ENCODE measurements at regions not wholly inside any gene's neighbourhood (a gene's known extent, or its start where the extent isn't known, plus 50 kb on each side); places are given as distances from the start of the nearest gene placed in this dataset.

GRCh38 chr22:48071305-48071704, 1308.9 kb downstream of the TBC1D22A start:
- H2AFZ ChIP-seq (ENCODE audit: low read length), result no peak overlapping the region
- no peak for DNase-seq
- no peaks in the 10 kb centered on the region for H3F3A ChIP-seq (ENCODE audit: insufficient read depth, low read length)
- no peaks in the 10 kb centered on the region for H3K9me3 ChIP-seq (replicated peaks; ENCODE audit: insufficient read depth, low read length)
- H3K4me2 ChIP-seq (ENCODE audit: low read depth, low read length), result no peak overlapping the region
- H3K27ac ChIP-seq (ENCODE audit: low read length), result no peak overlapping the region
- no peaks in the 10 kb centered on the region for H3K27me3 ChIP-seq (replicated peaks; ENCODE audit: insufficient read depth, low read length)
- no peaks in the 10 kb centered on the region for H3K79me2 ChIP-seq (ENCODE audit: low read length)
- no peaks in the 10 kb centered on the region for H3K36me3 ChIP-seq (replicated peaks; ENCODE audit: insufficient read depth, low read length)
- H3K4me3 ChIP-seq (ENCODE audit: low read length), result no peak overlapping the region
- H4K20me1 ChIP-seq (ENCODE audit: insufficient read depth, low read length), result no peaks in the 10 kb centered on the region
- no peak for TF ChIP-seq CTCF (IDR thresholded peaks at IDR 0.05; ENCODE audit: low read length)
- no peak for TF ChIP-seq EZH2 (optimal IDR thresholded peaks at IDR 0.05; ENCODE audit: low read depth, low read length)
- no peak for TF ChIP-seq EZH2phosphoT487 (IDR thresholded peaks at IDR 0.05; ENCODE audit: low read length)
- H3K4me1 ChIP-seq (ENCODE audit: low read length), result no peaks in the 10 kb centered on the region
- H3K9me2 ChIP-seq (replicated peaks; ENCODE audit: insufficient read depth, low read length), result no peaks in the 10 kb centered on the region
- H3K9ac ChIP-seq (ENCODE audit: low read length), result no peak overlapping the region

GRCh38 chr22:48070760-48071159, 1308.3 kb downstream of the TBC1D22A start:
- no peaks in the 10 kb centered on the region for H3K36me3 ChIP-seq (replicated peaks; ENCODE audit: insufficient read depth, low read length)
- H3F3A ChIP-seq (ENCODE audit: insufficient read depth, low read length), result no peaks in the 10 kb centered on the region
- no peak overlapping the region for H3K4me3 ChIP-seq (ENCODE audit: low read length)
- H3K9me2 ChIP-seq (replicated peaks; ENCODE audit: insufficient read depth, low read length), result no peaks in the 10 kb centered on the region
- TF ChIP-seq CTCF (IDR thresholded peaks at IDR 0.05; ENCODE audit: low read length), result no peak
- H3K4me1 ChIP-seq (ENCODE audit: low read length), result no peaks in the 10 kb centered on the region
- no peaks in the 10 kb centered on the region for H3K79me2 ChIP-seq (ENCODE audit: low read length)
- DNase-seq, result no peak
- H3K9me3 ChIP-seq (replicated peaks; ENCODE audit: insufficient read depth, low read length), result no peaks in the 10 kb centered on the region
- H3K4me2 ChIP-seq (ENCODE audit: low read depth, low read length), result no peak overlapping the region
- H3K27ac ChIP-seq (ENCODE audit: low read length), result no peak overlapping the region
- H4K20me1 ChIP-seq (ENCODE audit: insufficient read depth, low read length), result no peaks in the 10 kb centered on the region
- H2AFZ ChIP-seq (ENCODE audit: low read length), result no peak overlapping the region
- H3K27me3 ChIP-seq (replicated peaks; ENCODE audit: insufficient read depth, low read length), result no peaks in the 10 kb centered on the region
- no peak overlapping the region for H3K9ac ChIP-seq (ENCODE audit: low read length)

GRCh38 chr22:48070083-48070482, 1307.6 kb downstream of the TBC1D22A start:
- Histone ChIP-seq H2AFZ (ENCODE audit: low read length) (no peak overlapping the region), H3F3A (ENCODE audit: insufficient read depth, low read length) (no peaks in the 10 kb centered on the region), H3K27ac (ENCODE audit: low read length) (no peak overlapping the region), H3K4me2 (ENCODE audit: low read depth, low read length) (no peak overlapping the region), H3K9me3 (replicated peaks; ENCODE audit: insufficient read depth, low read length) (no peaks in the 10 kb centered on the region), H3K9me2 (replicated peaks; ENCODE audit: insufficient read depth, low read length) (no peaks in the 10 kb centered on the region), H3K79me2 (ENCODE audit: low read length) (no peaks in the 10 kb centered on the region), H3K27me3 (replicated peaks; ENCODE audit: insufficient read depth, low read length) (no peaks in the 10 kb centered on the region), H3K4me3 (ENCODE audit: low read length) (no peak overlapping the region), H3K36me3 (replicated peaks; ENCODE audit: insufficient read depth, low read length) (no peaks in the 10 kb centered on the region), H3K9ac (ENCODE audit: low read length) (no peak overlapping the region), H4K20me1 (ENCODE audit: insufficient read depth, low read length) (no peaks in the 10 kb centered on the region), H3K4me1 (ENCODE audit: low read length) (no peaks in the 10 kb centered on the region)
- no peak for DNase-seq
- TF ChIP-seq EZH2phosphoT487 (IDR thresholded peaks at IDR 0.05; ENCODE audit: low read length) (no peak), EZH2 (optimal IDR thresholded peaks at IDR 0.05; ENCODE audit: low read depth, low read length) (no peak), CTCF (IDR thresholded peaks at IDR 0.05; ENCODE audit: low read length) (no peak)

Measured in MM.1S (cell line).